H1 (cell line): ENCODE measurements at regions not wholly inside any gene's neighbourhood (a gene's known extent, or its start where the extent isn't known, plus 50 kb on each side); places are given as distances from the start of the nearest gene placed in this dataset.

Source experiments
- CTCF ChIA-PET: fragments of 300-600 bp; sonication (Branson Sonifier 250); formaldehyde crosslinking; loops from one replicate; lab custom pipeline; 2021; ENCODE audit not compliant: partially characterized antibody; lab: Charles Lee
- POLR2A ChIA-PET: fragments of 300-600 bp; sonication (Branson Sonifier 250); formaldehyde crosslinking; loops from one replicate; lab custom pipeline; 2021; ENCODE audit warnings: inconsistent platforms; ENCODE audit not compliant: partially characterized antibody; lab: Charles Lee
- DNase-seq, 2 experiments: peaks; one replicate each; pipeline versions ENCODE4 v3.0.0 to v3.0.0-alpha.2; 2010 to 2022; ENCODE audit warnings: low spot score in 2 of 2, low read depth in 1 of 2, mixed read lengths in 1 of 2
- FAIRE-seq: peaks from 2 replicates; lab custom pipeline; 2011; peaks lifted over from hg19 to GRCh38; lab: Jason Lieb, UNC
- H2AFZ ChIP-seq: 2 replicates; pipeline ENCODE4 v1.8.1; 2012; ENCODE audit warnings: low read length, inconsistent platforms
- H2AK5ac ChIP-seq: 2 replicates; pipeline ENCODE4 v1.6.1; 2013; ENCODE audit warnings: low read depth, low read length
- H2BK120ac ChIP-seq: replicated peaks from 2 replicates; pipeline ENCODE3; 2013; ENCODE audit warnings: low read depth, low read length, inconsistent platforms
- H2BK12ac ChIP-seq: 2 replicates; pipeline ENCODE4 v1.6.1; 2013; ENCODE audit warnings: low read depth, low read length
- H2BK15ac ChIP-seq: 2 replicates; pipeline ENCODE4 v1.6.1; 2013; ENCODE audit warnings: low read length
- H2BK20ac ChIP-seq: 2 replicates; pipeline ENCODE4 v1.6.1; 2013; ENCODE audit warnings: low read length
- H2BK5ac ChIP-seq: 2 replicates; pipeline ENCODE4 v1.6.1; 2013; ENCODE audit warnings: low read depth, low read length
- H3K14ac ChIP-seq: 2 replicates; pipeline ENCODE4 v1.6.1; 2013; ENCODE audit warnings: inconsistent platforms; ENCODE audit not compliant: insufficient read length
- H3K18ac ChIP-seq: 2 replicates; pipeline ENCODE4 v1.6.1; 2013; ENCODE audit warnings: low read length; ENCODE audit errors: extremely low read depth
- H3K23ac ChIP-seq: 2 replicates; pipeline ENCODE4 v1.6.1; 2013; ENCODE audit warnings: inconsistent platforms; ENCODE audit not compliant: insufficient read length
- H3K23me2 ChIP-seq: 2 replicates; pipeline ENCODE4 v1.6.1; 2013; ENCODE audit warnings: low read depth, low read length
- H3K27ac ChIP-seq: 2 replicates; pipeline ENCODE4 v1.6.1; 2011; ENCODE audit warnings: low read depth, low read length, inconsistent platforms
- H3K27me3 ChIP-seq, 4 experiments: replicated peaks in 1 of 4; 1 replicate in 1 of 4; 2 replicates in 3 of 4; pipeline versions ENCODE4 v1.6.1 to v1.8.1; 2011 to 2013; ENCODE audit warnings: low read length in 3 of 4, mild to moderate bottlenecking in 3 of 4, inconsistent platforms in 2 of 4, mixed read lengths in 2 of 4, moderate library complexity in 1 of 4; ENCODE audit not compliant: control insufficient read depth in 3 of 4, insufficient read depth in 3 of 4; ENCODE audit errors: extremely low read depth in 1 of 4
- H3K36me3 ChIP-seq, 4 experiments: 2 replicates each; pipeline versions ENCODE4 v1.6.1 to v1.8.1; 2011 to 2013; ENCODE audit warnings: mild to moderate bottlenecking in 4 of 4, low read length in 3 of 4, moderate library complexity in 2 of 4, control low read depth in 1 of 4, inconsistent platforms in 1 of 4; ENCODE audit not compliant: insufficient read depth in 4 of 4, control insufficient read depth in 2 of 4
- H3K4ac ChIP-seq: replicated peaks from 2 replicates; pipeline ENCODE3; 2013; ENCODE audit warnings: low read length, low read depth, mixed read lengths, inconsistent platforms; ENCODE audit not compliant: insufficient read length
- H3K4me1 ChIP-seq, 4 experiments: replicated peaks in 1 of 4; 1 replicate in 1 of 4; 2 replicates in 3 of 4; pipeline versions ENCODE4 v1.6.1 to v1.8.1; 2011 to 2013; ENCODE audit warnings: low read length in 3 of 4, inconsistent platforms in 2 of 4, mixed read lengths in 1 of 4; ENCODE audit not compliant: insufficient read depth in 4 of 4, control insufficient read depth in 3 of 4
- H3K4me2 ChIP-seq, 2 experiments: 2 replicates each; pipeline versions ENCODE4 v1.6.1 to v1.8.1; 2011 to 2013; ENCODE audit warnings: low read depth in 2 of 2, low read length in 2 of 2, control low read depth in 1 of 2, inconsistent platforms in 1 of 2, mild to moderate bottlenecking in 1 of 2; ENCODE audit not compliant: insufficient read depth in 1 of 2
- H3K4me3 ChIP-seq, 4 experiments: fragments of 200-600, 300-600 bp in 1 of 4; sonication (generic), shearing (Covaris generic), sonication (Bioruptor Twin) in 1 of 4; 2 replicates each; pipeline versions ENCODE4 v1.5.1 to v1.8.1; 2011 to 2016; ENCODE audit warnings: low read length in 4 of 4, low read depth in 3 of 4, control low read depth in 2 of 4, inconsistent platforms in 2 of 4, mild to moderate bottlenecking in 2 of 4, mixed read lengths in 1 of 4, moderate library complexity in 1 of 4; ENCODE audit not compliant: insufficient read depth in 2 of 4; ENCODE audit errors: extremely low read depth in 1 of 4
- H3K56ac ChIP-seq: replicated peaks from 2 replicates; pipeline ENCODE3; 2013; ENCODE audit warnings: low read depth, mild to moderate bottlenecking, mixed read lengths, low read length, inconsistent platforms; ENCODE audit not compliant: insufficient read length
- H3K79me1 ChIP-seq: 2 replicates; pipeline ENCODE4 v1.6.1; 2013; ENCODE audit warnings: low read depth, low read length, control low read depth
- H3K79me2 ChIP-seq, 2 experiments: 2 replicates each; pipeline versions ENCODE4 v1.6.1 to v1.8.1; 2012 to 2013; ENCODE audit warnings: low read length in 2 of 2, mild to moderate bottlenecking in 2 of 2, inconsistent platforms in 1 of 2; ENCODE audit not compliant: insufficient read depth in 2 of 2, control insufficient read depth in 1 of 2
- H3K9ac ChIP-seq, 4 experiments: replicated peaks in 1 of 4; 1 replicate in 1 of 4; 2 replicates in 3 of 4; pipeline versions ENCODE4 v1.6.1 to v1.8.1; 2011 to 2013; ENCODE audit warnings: low read depth in 3 of 4, low read length in 3 of 4, control low read depth in 2 of 4, mild to moderate bottlenecking in 2 of 4, moderate library complexity in 2 of 4, inconsistent platforms in 1 of 4; ENCODE audit errors: extremely low read depth in 1 of 4
- H3K9me3 ChIP-seq, 2 experiments: 2 replicates each; pipeline versions ENCODE4 v1.6.1 to v1.8.1; 2012 to 2013; ENCODE audit warnings: mild to moderate bottlenecking in 2 of 2, moderate library complexity in 2 of 2, control low read depth in 1 of 2, inconsistent platforms in 1 of 2, low read depth in 1 of 2, low read length in 1 of 2, mixed read lengths in 1 of 2; ENCODE audit not compliant: insufficient read depth in 2 of 2
- H4K20me1 ChIP-seq, 2 experiments: replicated peaks in 1 of 2; 2 replicates each; pipeline versions ENCODE3 to v1.8.1; 2011 to 2013; ENCODE audit warnings: inconsistent platforms in 2 of 2, low read length in 2 of 2, mild to moderate bottlenecking in 1 of 2; ENCODE audit not compliant: insufficient read depth in 2 of 2, control insufficient read depth in 1 of 2
- H4K5ac ChIP-seq: 2 replicates; pipeline ENCODE4 v1.6.1; 2013; ENCODE audit warnings: low read length, low read depth, mixed read lengths, inconsistent platforms; ENCODE audit not compliant: insufficient read length
- H4K8ac ChIP-seq: 2 replicates; pipeline ENCODE4 v1.8.0; 2013; ENCODE audit warnings: mild to moderate bottlenecking, moderate library complexity, low read length, inconsistent platforms; ENCODE audit not compliant: insufficient read depth; ENCODE audit errors: extremely low read depth
- H4K91ac ChIP-seq: replicated peaks from 2 replicates; pipeline ENCODE3; 2013; ENCODE audit warnings: low read length, mixed read lengths, inconsistent platforms; ENCODE audit not compliant: insufficient read length
- EP300 ChIP-seq, 2 experiments: IDR thresholded peaks; 1 replicate in 1 of 2; 2 replicates in 1 of 2; pipeline ENCODE4 v1.6.1; 2011 to 2012; ENCODE audit warnings: low read depth in 2 of 2, low read length in 2 of 2, mild to moderate bottlenecking in 2 of 2, borderline replicate concordance in 1 of 2, inconsistent platforms in 1 of 2, moderate library complexity in 1 of 2
- FOSL1 ChIP-seq: IDR thresholded peaks from 2 replicates; pipeline ENCODE4 v1.6.1; 2011; ENCODE audit warnings: mild to moderate bottlenecking, low read depth, low read length, moderate library complexity; ENCODE audit not compliant: insufficient read depth
- GTF2F1 ChIP-seq: IDR thresholded peaks from 2 replicates; pipeline ENCODE4 v1.6.1; 2012; ENCODE audit warnings: low read depth, low read length, improper control_type of control experiment, borderline replicate concordance
- SIRT6 ChIP-seq: IDR thresholded peaks from one replicate; pipeline ENCODE4 v1.7.1; 2012; ENCODE audit warnings: low read length, inconsistent platforms
- SP2 ChIP-seq: IDR thresholded peaks from 2 replicates; pipeline ENCODE4 v1.6.1; 2012; ENCODE audit warnings: mild to moderate bottlenecking, low read length, inconsistent platforms
- WGBS, 2 experiments: shearing (Covaris generic) in 1 of 2; methylation state at CpG; one replicate each; pipeline versions ENCODE4 v1.1.6 to v1.1.7; 2013 to 2015; ENCODE audit warnings: low lambda C conversion rate in 2 of 2, mixed read lengths in 2 of 2, inconsistent platforms in 1 of 2, low coverage in 1 of 2, missing lambda C conversion rate in 1 of 2; ENCODE audit not compliant: insufficient replicate concordance in 2 of 2, insufficient coverage in 1 of 2, insufficient read length in 1 of 2; ENCODE audit errors: extremely low coverage in 1 of 2, missing lambda C conversion rate in 1 of 2; 5-methylcytosine and 5-hydroxymethylcytosine counted together

DNA sequence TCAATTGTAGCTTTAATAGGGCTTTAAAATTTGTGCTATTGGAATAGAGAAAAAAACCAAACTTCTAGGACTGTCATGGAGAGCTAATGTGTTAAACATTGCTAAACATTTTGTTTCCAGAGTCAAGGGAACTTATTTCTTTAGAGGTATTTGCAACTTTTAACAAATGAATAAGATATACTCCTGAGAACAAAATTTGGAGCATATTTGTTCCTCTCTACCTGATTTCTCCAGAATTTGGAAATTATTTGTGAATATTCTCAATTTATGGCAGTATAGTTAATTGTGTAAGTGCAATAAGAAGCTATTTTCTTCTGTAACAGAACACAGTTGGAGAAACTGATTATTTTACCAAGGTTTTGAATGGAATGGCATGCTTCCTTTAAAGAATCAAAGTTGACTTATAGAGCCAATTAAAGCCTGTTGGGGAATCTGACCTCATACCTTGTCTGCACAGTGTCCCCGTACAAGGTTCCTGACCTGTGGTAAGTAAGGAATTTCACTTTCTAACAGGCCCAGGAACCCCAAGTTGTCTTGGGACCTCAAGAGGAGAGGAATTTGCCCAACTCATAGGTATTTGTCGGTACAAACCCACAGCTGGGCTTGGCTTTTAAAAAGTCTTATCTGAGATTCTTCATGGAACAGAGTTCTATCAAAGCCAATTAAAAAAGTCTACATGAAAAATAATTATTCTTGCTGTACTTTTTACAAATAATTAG lies 72.6 kb upstream of the CSF1 start:
- no peaks in the 10 kb centered on the region for H3K79me1 ChIP-seq
- H3K27me3 ChIP-seq: no peaks in the 10 kb centered on the region
- CTCF ChIA-PET: interaction anchor here (0.9 to 1.8 kb wide), 3 partner anchors 48 to 61 kb away, joined by 3 to 4 read pairs (median 3); no protein-coding TSS in a partner anchor

More for the DNA sequence above, 72.6 kb upstream of the CSF1 start:
- Histone ChIP-seq H2AFZ (no peak overlapping the region), H3K27ac (no peak overlapping the region), H4K91ac (no peak overlapping the region), H2BK15ac (no peak overlapping the region), H3K23ac (no peak overlapping the region), H3K4ac (no peak overlapping the region), H3K36me3 (no peaks in the 10 kb centered on the region; a peak in 1 of 8 replicates), H3K18ac (no peak overlapping the region), H3K9ac (no peak overlapping the region), H2AK5ac (no peak overlapping the region), H4K20me1 (no peaks in the 10 kb centered on the region)
- FAIRE-seq: no peak
- POLR2A ChIA-PET: interaction anchor here (1.3 kb wide), 1 partner anchor 27 kb away, joined by 3 read pairs; no protein-coding TSS in a partner anchor
- TF ChIP-seq FOSL1: no peak
- no peak for TF ChIP-seq GTF2F1
- no peak for TF ChIP-seq SP2
- no peak for TF ChIP-seq EP300 (IDR thresholded peaks at IDR 0.05; ENCODE audit: borderline replicate concordance in 1 of 2, low read depth in 2 of 2, low read length in 2 of 2)
- TF ChIP-seq SIRT6: no peak
- TF ChIP-seq, all 59 proteins: peak for 0
- Histone ChIP-seq H2BK120ac (no peak overlapping the region), H4K8ac (no peak overlapping the region), H3K14ac (no peak overlapping the region), H2BK12ac (no peak overlapping the region), H2BK5ac (no peak overlapping the region), H3K4me1 (peaks cover 0 to 6% (median 1%) of the 10 kb centered on the region in 4 experiments; a peak in 3 of 7 replicates), H3K56ac (no peak overlapping the region), H3K79me2 (no peaks in the 10 kb centered on the region), H3K23me2 (no peaks in the 10 kb centered on the region), H3K4me2 (no peak overlapping the region), H2BK20ac (no peak overlapping the region), H3K4me3 (no peak overlapping the region), H4K5ac (no peak overlapping the region), H3K9me3 (peaks cover 3 to 7% of the 10 kb centered on the region in 2 experiments; a peak in 1 of 4 replicates)
- 84% methylated on average over 2 of the region's 2 CpGs; no CpG with 5 or more reads in 1 of the 2 experiments for WGBS, 2 experiments
- DNase-seq: no peak
